Breast epithelium (tissue), 4 donors: ENCODE measurements at regions not wholly inside any gene's neighbourhood (a gene's known extent, or its start where the extent isn't known, plus 50 kb on each side); places are given as distances from the start of the nearest gene placed in this dataset.

Experiments used
- DNase-seq, 2 donors: peaks; one replicate each; pipeline ENCODE4 v3.0.0-alpha.2; 2019; ENCODE audit warnings: low spot score in 2 of 2
- H3K27ac ChIP-seq, 2 donors: fragments of 200-600 bp; sonication (generic) in 1 of 2; one replicate each; pipeline ENCODE4 v1.5.1; 2016 to 2019; ENCODE audit warnings: mild to moderate bottlenecking in 1 of 2
- H3K27me3 ChIP-seq, 2 donors: fragments of 200-600 bp; sonication (generic) in 1 of 2; one replicate each; pipeline versions ENCODE4 v1.5.1 to v1.6.0; 2017 to 2019; ENCODE audit warnings: control low read depth in 1 of 2, mild to moderate bottlenecking in 1 of 2
- H3K36me3 ChIP-seq: fragments of 200-600 bp; one replicate; pipeline ENCODE4 v1.5.1; 2019
- H3K4me1 ChIP-seq, 2 donors: fragments of 200-600 bp; sonication (generic); one replicate each; pipeline ENCODE4 v1.5.1; 2016 to 2019; ENCODE audit warnings: control low read depth in 1 of 2
- H3K4me3 ChIP-seq, 3 donors: fragments of 200-600 bp; sonication (generic); 1 replicate in 2 of 3; 2 replicates in 1 of 3; pipeline ENCODE4 v1.5.1; 2016 to 2019; ENCODE audit warnings: mild to moderate bottlenecking in 3 of 3, moderate library complexity in 2 of 3
- H3K9me3 ChIP-seq, 2 donors: fragments of 200-600 bp; sonication (generic) in 1 of 2; one replicate each; pipeline ENCODE4 v1.5.1; 2016 to 2019; ENCODE audit warnings: control low read depth in 1 of 2
- CTCF ChIP-seq, 3 donors: fragments of 450-650 bp; IDR thresholded peaks; one replicate each; pipeline ENCODE4 v1.5.1; 2016 to 2017; ENCODE audit warnings: antibody characterized with exemption in 3 of 3, mild to moderate bottlenecking in 3 of 3, moderate library complexity in 3 of 3
- POLR2A ChIP-seq: fragments of 450-650 bp; IDR thresholded peaks from one replicate; pipeline ENCODE4 v1.6.1; 2016; ENCODE audit warnings: antibody characterized with exemption, mild to moderate bottlenecking, moderate library complexity
- POLR2AphosphoS5 ChIP-seq, 3 donors: sonication (generic); formaldehyde crosslinking; IDR thresholded peaks; one replicate each; pipeline ENCODE4 v1.6.1; 2017; ENCODE audit warnings: antibody characterized with exemption in 3 of 3
- intact Hi-C: fragments of 100-400 bp; cut with DNase I; formaldehyde crosslinking; loops from one replicate; pipeline ENCODE4 v1.15.1; 2023; ENCODE audit warnings: low total_unique reads

GRCh38 chr2:71974846-71975245 lies 172.8 kb downstream of the CYP26B1 start:
- intact Hi-C loops: no loop called here
- Histone ChIP-seq H3K9me3 (peaks cover 5 to 15% of the 10 kb centered on the region in 2 donors), H3K27ac (no peak overlapping the region), H3K4me3 (no peak overlapping the region), H3K36me3 (no peaks in the 10 kb centered on the region), H3K27me3 (peaks cover 0 to 13% of the 10 kb centered on the region in 2 donors), H3K4me1 (no peaks in the 10 kb centered on the region)
- no peak for DNase-seq
- TF ChIP-seq CTCF (IDR thresholded peaks at IDR 0.05) (no peak), POLR2AphosphoS5 (IDR thresholded peaks at IDR 0.05) (no peak), POLR2A (no peak)

GRCh38 chr2:71971493-71971892 lies 176.2 kb downstream of the CYP26B1 start:
- H3K9me3 ChIP-seq: no peaks in the 10 kb centered on the region
- H3K27me3 ChIP-seq: peaks cover 0 to 13% of the 10 kb centered on the region in 2 donors
- intact Hi-C loops: no loop called here
- no peak overlapping the region for H3K4me3 ChIP-seq
- no peaks in the 10 kb centered on the region for H3K4me1 ChIP-seq
- TF ChIP-seq POLR2AphosphoS5 (IDR thresholded peaks at IDR 0.05) (no peak), POLR2A (no peak), CTCF (IDR thresholded peaks at IDR 0.05) (no peak)
- no peak overlapping the region for H3K27ac ChIP-seq
- DNase-seq: no peak
- H3K36me3 ChIP-seq: no peaks in the 10 kb centered on the region

- DNase-seq: no peak
- Histone ChIP-seq H3K9me3 (no peaks in the 10 kb centered on the region), H3K4me3 (no peak overlapping the region), H3K36me3 (no peaks in the 10 kb centered on the region), H3K27me3 (no peaks in the 10 kb centered on the region), H3K27ac (no peak overlapping the region), H3K4me1 (no peaks in the 10 kb centered on the region)
- TF ChIP-seq CTCF (IDR thresholded peaks at IDR 0.05) (no peak), POLR2A (no peak), POLR2AphosphoS5 (IDR thresholded peaks at IDR 0.05) (no peak)
- intact Hi-C loops: loop anchor here (10.0 kb wide), 1 partner anchor 1071 kb away; no protein-coding TSS in a partner anchor
Observed at GRCh38 chr2:71965530-71965929, 182.1 kb downstream of the CYP26B1 start.

GRCh38 chr2:71962911-71963694 lies 184.6 kb downstream of the CYP26B1 start:
- Histone ChIP-seq H3K36me3 (no peaks in the 10 kb centered on the region), H3K4me3 (no peak overlapping the region), H3K4me1 (no peaks in the 10 kb centered on the region), H3K27me3 (no peaks in the 10 kb centered on the region), H3K9me3 (peaks cover 4 to 9% of the 10 kb centered on the region in 2 donors), H3K27ac (no peak overlapping the region)
- DNase-seq: no peak
- TF ChIP-seq POLR2AphosphoS5 (IDR thresholded peaks at IDR 0.05) (no peak), POLR2A (no peak), CTCF (IDR thresholded peaks at IDR 0.05) (no peak)
- intact Hi-C loops: loop anchor here (10.0 kb wide), 1 partner anchor 1068 kb away; no protein-coding TSS in a partner anchor

GRCh38 chr2:71962350-71962749 lies 185.3 kb downstream of the CYP26B1 start:
- Histone ChIP-seq H3K9me3 (peaks cover 9 to 15% of the 10 kb centered on the region in 2 donors), H3K4me1 (no peaks in the 10 kb centered on the region), H3K27me3 (no peaks in the 10 kb centered on the region), H3K27ac (no peak overlapping the region), H3K4me3 (no peak overlapping the region), H3K36me3 (no peaks in the 10 kb centered on the region)
- intact Hi-C loops: loop anchor here (10.0 kb wide), 1 partner anchor 1068 kb away; no protein-coding TSS in a partner anchor
- DNase-seq: no peak
- TF ChIP-seq CTCF (IDR thresholded peaks at IDR 0.05) (no peak), POLR2A (no peak), POLR2AphosphoS5 (IDR thresholded peaks at IDR 0.05) (no peak)
